ENCODE measurements at regions not wholly inside any gene's neighbourhood (a gene's known extent, or its start where the extent isn't known, plus 50 kb on each side); places are given as distances from the start of the nearest gene placed in this dataset.
"Not testable (repeated sequence)": the region's sequence is repeated elsewhere in the genome, so short reads cannot be mapped to it uniquely, and the experiment has no call there.

DNA sequence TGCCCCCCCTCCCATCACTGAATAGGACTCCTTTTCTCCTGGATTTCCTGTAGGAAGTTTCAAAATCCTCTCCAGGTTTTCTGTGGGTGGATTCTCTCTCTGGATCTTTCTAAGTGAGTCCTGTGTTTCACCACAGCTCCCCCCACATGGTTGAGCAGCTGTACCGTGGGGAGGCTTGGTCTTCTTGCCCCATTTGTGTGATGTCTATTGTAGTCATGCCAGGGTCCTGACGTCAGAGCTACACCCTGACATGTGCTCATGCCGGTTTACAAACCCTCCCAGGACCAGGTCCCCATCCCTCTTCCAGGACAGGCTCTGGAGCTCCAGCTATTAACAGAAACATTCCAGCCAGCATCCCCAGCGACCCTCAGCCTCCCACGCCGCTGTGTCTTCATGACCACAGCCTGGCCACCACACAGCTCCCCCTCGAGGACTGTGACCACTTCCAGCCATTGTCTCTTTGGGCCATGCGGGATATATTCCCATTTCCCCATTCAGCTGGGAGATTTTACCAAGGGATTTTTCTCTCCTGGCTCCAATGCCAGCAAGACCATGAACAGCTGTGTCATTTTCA is 331.6 kb downstream of the CACNA1B start:
- no CpG with 5 or more reads among the region's 8 CpGs for WGBS, 2 experiments (ENCODE audit: extremely low coverage in 2 of 2, insufficient read length in 1 of 2)
- intact Hi-C loops (cut with micrococcal nuclease) = not testable (repeated sequence)

DNA sequence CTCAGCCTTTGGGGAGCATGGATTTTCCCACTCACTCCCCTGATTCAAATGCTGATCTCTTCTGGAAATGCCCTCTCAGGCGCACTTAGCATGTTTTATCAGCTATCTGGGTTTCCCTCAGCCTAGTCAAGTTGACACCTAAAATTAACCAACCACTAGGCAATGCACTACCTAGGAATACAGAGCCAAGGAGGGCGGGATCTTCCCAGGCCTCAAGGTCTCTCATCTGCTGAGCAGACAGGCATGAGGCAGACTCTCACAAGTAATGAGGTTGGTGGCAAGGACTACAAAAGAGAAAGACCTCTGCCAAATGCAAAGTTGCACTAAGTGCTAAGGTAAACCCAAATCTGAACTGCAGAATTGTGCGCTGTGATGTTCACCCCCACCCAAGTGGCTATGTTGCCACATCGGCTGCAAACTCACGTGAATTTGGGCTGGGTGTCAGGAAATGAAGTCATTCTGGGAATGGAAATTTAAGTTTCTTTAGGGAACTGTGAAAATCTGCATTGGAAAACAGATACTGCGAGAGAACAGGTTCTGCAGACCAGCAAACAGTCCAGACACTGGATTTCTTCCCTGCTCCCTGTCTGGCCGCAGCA is 332.9 kb downstream of the CACNA1B start:
- H3K4ac ChIP-seq (ENCODE audit: low read depth, low read length); H3K9me1 ChIP-seq (ENCODE audit: insufficient read depth, low read length); H2AK9ac ChIP-seq (replicated peaks; ENCODE audit: low read depth, low read length, poor library complexity); intact Hi-C loops (cut with micrococcal nuclease); H3K4me3 ChIP-seq (ENCODE audit: insufficient read depth, low read depth, low read length); H2BK120ac ChIP-seq (ENCODE audit: low read depth, low read length); H3K4me2 ChIP-seq (ENCODE audit: low read depth, low read length); POLR2A ChIA-PET (ENCODE audit: unreplicated experiment); H4K91ac ChIP-seq (ENCODE audit: insufficient read depth, low read depth, low read length); H3K79me1 ChIP-seq (ENCODE audit: low read depth in 1 of 2, low read length in 2 of 2); in situ Hi-C loops (cut with MboI; ENCODE audit: low sequenced_read_pairs); H3K4me1 ChIP-seq (ENCODE audit: control insufficient read depth, insufficient read depth, low read length); H2AK5ac ChIP-seq (ENCODE audit: low read depth, low read length); H4K8ac ChIP-seq (ENCODE audit: low read depth in 2 of 2, low read length in 2 of 2); H2AFZ ChIP-seq (replicated peaks; ENCODE audit: low read length, poor library complexity); H3K18ac ChIP-seq (ENCODE audit: low read depth, low read length); BruUV-seq (replicated peaks); H2BK20ac ChIP-seq (ENCODE audit: low read depth, low read length); H3K23ac ChIP-seq (ENCODE audit: low read depth, low read length); H3K14ac ChIP-seq (replicated peaks; ENCODE audit: low read depth, low read length); H4K20me1 ChIP-seq (ENCODE audit: insufficient read depth, low read length); H3K27ac ChIP-seq (ENCODE audit: insufficient read depth, low read length); H3K9ac ChIP-seq (ENCODE audit: low read depth, low read length); H2BK15ac ChIP-seq (ENCODE audit: low read depth, low read length); H2BK5ac ChIP-seq (ENCODE audit: low read depth, low read length, poor library complexity, severe bottlenecking); ATAC-seq (ENCODE audit: low read depth); dilution Hi-C loops (cut with HindIII; ENCODE audit: low sequenced_read_pairs, unreplicated experiment); DNase-seq; CTCF ChIA-PET; H3K56ac ChIP-seq (ENCODE audit: extremely low read depth, insufficient read depth, low read length); H4K5ac ChIP-seq (ENCODE audit: low read depth, low read length); H3K36me3 ChIP-seq (ENCODE audit: control insufficient read depth, insufficient read depth, low read length); H3K9me3 ChIP-seq (ENCODE audit: control insufficient read depth, insufficient read depth, low read length); H3K27me3 ChIP-seq (ENCODE audit: control insufficient read depth, insufficient read depth, low read length): not testable (repeated sequence)
- WGBS, 2 experiments (ENCODE audit: extremely low coverage in 2 of 2, insufficient read length in 1 of 2) = no CpG with 5 or more reads among the region's 7 CpGs

More for the DNA sequence above, 331.6 kb downstream of the CACNA1B start:
- H3K36me3 ChIP-seq (ENCODE audit: control insufficient read depth, insufficient read depth, low read length); H4K8ac ChIP-seq (ENCODE audit: low read depth in 2 of 2, low read length in 2 of 2); H4K20me1 ChIP-seq (ENCODE audit: insufficient read depth, low read length); H3K14ac ChIP-seq (replicated peaks; ENCODE audit: low read depth, low read length); dilution Hi-C loops (cut with HindIII; ENCODE audit: low sequenced_read_pairs, unreplicated experiment); H3K27ac ChIP-seq (ENCODE audit: insufficient read depth, low read length); H2AFZ ChIP-seq (replicated peaks; ENCODE audit: low read length, poor library complexity); H3K23ac ChIP-seq (ENCODE audit: low read depth, low read length); H4K91ac ChIP-seq (ENCODE audit: insufficient read depth, low read depth, low read length); BruUV-seq (replicated peaks); H3K79me1 ChIP-seq (ENCODE audit: low read depth in 1 of 2, low read length in 2 of 2); H3K56ac ChIP-seq (ENCODE audit: extremely low read depth, insufficient read depth, low read length); POLR2A ChIA-PET (ENCODE audit: unreplicated experiment); H2AK9ac ChIP-seq (replicated peaks; ENCODE audit: low read depth, low read length, poor library complexity); H2BK15ac ChIP-seq (ENCODE audit: low read depth, low read length); H2BK5ac ChIP-seq (ENCODE audit: low read depth, low read length, poor library complexity, severe bottlenecking); H2BK20ac ChIP-seq (ENCODE audit: low read depth, low read length); CTCF ChIA-PET; H3K18ac ChIP-seq (ENCODE audit: low read depth, low read length); H3K27me3 ChIP-seq (ENCODE audit: control insufficient read depth, insufficient read depth, low read length); H3K4ac ChIP-seq (ENCODE audit: low read depth, low read length); H3K9ac ChIP-seq (ENCODE audit: low read depth, low read length); H2AK5ac ChIP-seq (ENCODE audit: low read depth, low read length); H2BK120ac ChIP-seq (ENCODE audit: low read depth, low read length); H4K5ac ChIP-seq (ENCODE audit: low read depth, low read length); H3K9me3 ChIP-seq (ENCODE audit: control insufficient read depth, insufficient read depth, low read length); H3K9me1 ChIP-seq (ENCODE audit: insufficient read depth, low read length); H3K4me3 ChIP-seq (ENCODE audit: insufficient read depth, low read depth, low read length); DNase-seq; H3K4me2 ChIP-seq (ENCODE audit: low read depth, low read length); in situ Hi-C loops (cut with MboI; ENCODE audit: low sequenced_read_pairs); H3K4me1 ChIP-seq (ENCODE audit: control insufficient read depth, insufficient read depth, low read length): not testable (repeated sequence)
- ATAC-seq (ENCODE audit: low read depth) = peak; percentile 17; the same call in 1 of the 2 replicates

All from IMR-90 (cell line).